Bronchial epithelial cell (primary cell): ENCODE measurements at regions not wholly inside any gene's neighbourhood (a gene's known extent, or its start where the extent isn't known, plus 50 kb on each side); places are given as distances from the start of the nearest gene placed in this dataset.
A peak's percentile ranks its signal among the peaks of the same experiment; 100 is the strongest.

ENCODE experiments used
- DNase-seq: peaks from one replicate; pipeline ENCODE4 v3.0.0-alpha.2; 2010; ENCODE audit warnings: low read depth
- FAIRE-seq: peaks from 2 replicates; lab custom pipeline; 2011; peaks lifted over from hg19 to GRCh38; lab: Jason Lieb, UNC
- H3K27me3 ChIP-seq: 2 replicates; pipeline ENCODE4 v1.5.1; 2011; ENCODE audit warnings: low read length; ENCODE audit not compliant: control insufficient read depth, insufficient read depth
- H3K36me3 ChIP-seq: 2 replicates; pipeline ENCODE4 v1.5.1; 2011; ENCODE audit warnings: low read length; ENCODE audit not compliant: control insufficient read depth, insufficient read depth
- H3K4me3 ChIP-seq: 2 replicates; pipeline ENCODE4 v1.5.1; 2011; ENCODE audit warnings: mild to moderate bottlenecking, low read depth, low read length, control low read depth
- TF ChIP-seq, protein P1 (sequence below): IDR thresholded peaks from 2 replicates; pipeline ENCODE4 v1.5.1; 2011; ENCODE audit warnings: mild to moderate bottlenecking, moderate library complexity, low read length, control low read depth, inconsistent platforms; ENCODE audit not compliant: insufficient read depth, severe bottlenecking

DNA sequence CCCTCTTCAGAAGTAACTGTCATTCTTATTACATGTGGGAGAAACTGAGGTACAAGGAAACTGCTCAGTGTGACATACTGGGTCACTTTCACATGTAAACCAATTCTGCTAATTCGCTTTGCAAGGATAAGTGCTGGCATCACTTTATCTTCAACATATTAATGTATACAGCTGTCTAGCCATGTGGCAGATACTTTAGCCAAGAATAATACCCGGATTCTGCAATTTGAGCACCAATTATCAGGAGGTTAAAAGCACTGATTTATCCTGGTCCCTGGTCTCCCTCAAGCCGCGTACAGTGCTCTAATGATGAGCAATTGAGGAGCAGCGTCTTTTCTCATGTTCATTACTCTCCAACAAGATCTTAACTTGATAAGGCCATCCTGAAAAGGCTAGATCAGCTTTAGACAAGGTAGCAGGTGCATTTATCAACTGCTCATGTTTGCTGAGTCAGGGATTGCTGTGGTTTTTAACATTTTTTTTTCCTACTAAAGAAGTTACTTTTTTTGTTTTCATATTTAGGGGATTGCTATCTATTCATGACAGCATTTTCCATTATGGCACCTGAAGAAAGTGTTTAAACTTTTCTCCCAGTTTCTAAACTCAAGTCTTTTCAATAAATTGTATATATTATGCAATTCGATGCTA lies 1066.3 kb upstream of the MAP3K7 start:
- Histone ChIP-seq H3K4me3 (no peak overlapping the region), H3K36me3 (no peaks in the 10 kb centered on the region), H3K27me3 (no peaks in the 10 kb centered on the region)
- TF ChIP-seq, protein P1, sequence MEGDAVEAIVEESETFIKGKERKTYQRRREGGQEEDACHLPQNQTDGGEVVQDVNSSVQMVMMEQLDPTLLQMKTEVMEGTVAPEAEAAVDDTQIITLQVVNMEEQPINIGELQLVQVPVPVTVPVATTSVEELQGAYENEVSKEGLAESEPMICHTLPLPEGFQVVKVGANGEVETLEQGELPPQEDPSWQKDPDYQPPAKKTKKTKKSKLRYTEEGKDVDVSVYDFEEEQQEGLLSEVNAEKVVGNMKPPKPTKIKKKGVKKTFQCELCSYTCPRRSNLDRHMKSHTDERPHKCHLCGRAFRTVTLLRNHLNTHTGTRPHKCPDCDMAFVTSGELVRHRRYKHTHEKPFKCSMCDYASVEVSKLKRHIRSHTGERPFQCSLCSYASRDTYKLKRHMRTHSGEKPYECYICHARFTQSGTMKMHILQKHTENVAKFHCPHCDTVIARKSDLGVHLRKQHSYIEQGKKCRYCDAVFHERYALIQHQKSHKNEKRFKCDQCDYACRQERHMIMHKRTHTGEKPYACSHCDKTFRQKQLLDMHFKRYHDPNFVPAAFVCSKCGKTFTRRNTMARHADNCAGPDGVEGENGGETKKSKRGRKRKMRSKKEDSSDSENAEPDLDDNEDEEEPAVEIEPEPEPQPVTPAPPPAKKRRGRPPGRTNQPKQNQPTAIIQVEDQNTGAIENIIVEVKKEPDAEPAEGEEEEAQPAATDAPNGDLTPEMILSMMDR, result no peak
- FAIRE-seq (no peak), DNase-seq (no peak)

DNA sequence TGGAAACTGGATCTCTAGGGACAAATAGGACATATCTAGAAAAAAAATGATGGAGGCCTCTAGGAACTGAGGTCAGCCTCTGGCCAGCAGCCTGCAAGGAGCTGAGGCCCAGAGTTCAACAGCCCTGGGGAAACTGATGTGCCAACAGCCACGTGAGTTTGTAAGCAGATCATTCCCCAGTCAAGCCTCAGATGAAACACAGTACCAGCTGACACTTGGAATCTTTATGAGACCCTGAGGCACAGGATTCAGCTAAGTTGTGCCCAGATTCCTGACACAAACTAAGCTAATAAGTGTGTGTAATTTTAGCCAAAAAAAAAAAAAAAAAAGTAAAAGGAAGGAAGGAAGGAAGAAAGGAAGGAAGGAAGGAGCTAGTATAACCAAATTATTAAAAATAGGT lies 1059.8 kb upstream of the MAP3K7 start:
- Histone ChIP-seq H3K27me3 (no peaks in the 10 kb centered on the region), H3K36me3 (no peaks in the 10 kb centered on the region), H3K4me3 (no peak overlapping the region)
- FAIRE-seq (no peak), DNase-seq (no peak)
- TF ChIP-seq, protein P1, result no peak

GRCh38 chr6:91645811-91646210 lies 1058.9 kb upstream of the MAP3K7 start:
- no peaks in the 10 kb centered on the region for H3K36me3 ChIP-seq
- no peak overlapping the region for H3K4me3 ChIP-seq
- DNase-seq (no peak), FAIRE-seq (no peak)
- TF ChIP-seq, protein P1, result no peak
- no peaks in the 10 kb centered on the region for H3K27me3 ChIP-seq

GRCh38 chr6:91637217-91637616 lies 1050.3 kb upstream of the MAP3K7 start:
- DNase-seq (no peak), FAIRE-seq (no peak)
- TF ChIP-seq, protein P1, result no peak
- H3K27me3 ChIP-seq, result no peaks in the 10 kb centered on the region
- no peaks in the 10 kb centered on the region for H3K36me3 ChIP-seq
- no peak overlapping the region for H3K4me3 ChIP-seq

DNA sequence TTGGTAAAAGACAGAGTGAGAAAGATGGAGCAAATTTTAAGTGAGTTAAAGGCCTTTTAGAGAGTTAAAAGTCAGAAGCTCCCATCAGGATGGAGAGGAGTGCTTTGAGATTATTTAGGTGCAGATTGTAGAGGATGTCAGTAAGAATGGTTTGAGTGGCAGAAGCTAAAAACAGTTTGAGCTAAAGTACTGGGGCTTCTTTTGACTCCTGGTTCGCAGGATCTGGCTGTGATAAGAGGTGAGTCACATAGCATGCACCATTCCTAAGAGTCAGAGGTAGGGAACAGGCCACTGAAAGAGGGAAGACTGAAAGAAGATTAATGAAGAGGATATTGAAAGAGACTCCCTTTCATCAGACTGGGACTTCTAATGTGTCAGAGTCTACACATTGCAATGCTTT lies 1047.9 kb upstream of the MAP3K7 start:
- TF ChIP-seq, protein P1, result no peak
- no peaks in the 10 kb centered on the region for H3K27me3 ChIP-seq
- H3K4me3 ChIP-seq, result no peak overlapping the region
- FAIRE-seq, result no peak
- H3K36me3 ChIP-seq, result no peaks in the 10 kb centered on the region
- DNase-seq, result peak; percentile 34

- Histone ChIP-seq H3K4me3 (no peak overlapping the region), H3K27me3 (no peaks in the 10 kb centered on the region), H3K36me3 (no peaks in the 10 kb centered on the region)
- FAIRE-seq (no peak), DNase-seq (peak; percentile 4)
- TF ChIP-seq, protein P1, result no peak
Observed at GRCh38 chr6:91633374-91634111, 1046.7 kb upstream of the MAP3K7 start.
